Ishikawa (cell line): ENCODE measurements at regions not wholly inside any gene's neighbourhood (a gene's known extent, or its start where the extent isn't known, plus 50 kb on each side); places are given as distances from the start of the nearest gene placed in this dataset.

ENCODE experiments used
- EP300 ChIP-seq: IDR thresholded peaks from 2 replicates; pipeline ENCODE4 v1.6.1; 2012; ENCODE audit warnings: borderline replicate concordance
- FOXM1 ChIP-seq: IDR thresholded peaks from 2 replicates; pipeline ENCODE4 v1.6.1; 2012; ENCODE audit warnings: low read depth, borderline replicate concordance
- MAX ChIP-seq: IDR thresholded peaks from 2 replicates; pipeline ENCODE4 v1.6.1; 2012
- TCF12 ChIP-seq: IDR thresholded peaks from 2 replicates; pipeline ENCODE4 v1.6.1; 2012; ENCODE audit warnings: low read depth
- USF1 ChIP-seq: IDR thresholded peaks from 2 replicates; pipeline ENCODE4 v1.6.1; 2012

- TF ChIP-seq FOXM1 (no peak), USF1 (no peak), MAX (no peak), TCF12 (no peak), EP300 (no peak)
Measured at GRCh38 chr3:72261566-72262564, 476.9 kb upstream of the PROK2 start.
